Activated effector memory CD4-positive, alpha-beta T cell treated with anti-CD3 and anti-CD28 coated beads, Interleukin-2, amount 50 U/mL, for 16 hours (primary cell): ENCODE measurements at regions not wholly inside any gene's neighbourhood (a gene's known extent, or its start where the extent isn't known, plus 50 kb on each side); places are given as distances from the start of the nearest gene placed in this dataset.

ENCODE experiments used
- DNase-seq: peaks from one replicate; pipeline ENCODE4 v3.0.0-alpha.2; 2020

DNA sequence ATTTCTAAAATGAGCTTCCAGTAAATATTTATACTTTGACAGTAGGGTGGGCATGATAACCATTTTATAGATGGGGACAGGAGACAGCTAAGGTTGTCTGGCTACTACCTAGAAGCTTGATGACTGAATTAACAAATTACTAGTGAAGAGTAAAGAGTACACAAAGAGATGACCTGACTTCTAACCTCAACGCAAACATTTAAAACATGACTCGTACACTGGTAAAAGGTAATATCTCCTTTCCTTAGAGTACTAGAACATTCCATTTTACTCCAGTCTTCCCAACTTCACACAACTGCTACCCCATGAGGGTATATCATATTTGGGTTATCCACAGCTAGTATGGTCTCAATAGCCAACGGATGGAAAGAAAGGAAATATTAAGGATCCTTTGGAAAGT is 258.9 kb downstream of the FOXO1 start:
- no peak for DNase-seq

GRCh38 chr13:40408602-40409001 is 257.8 kb downstream of the FOXO1 start:
- DNase-seq: no peak

GRCh38 chr13:40409278-40409677 is 257.2 kb downstream of the FOXO1 start:
- peak; percentile 24 for DNase-seq

DNA sequence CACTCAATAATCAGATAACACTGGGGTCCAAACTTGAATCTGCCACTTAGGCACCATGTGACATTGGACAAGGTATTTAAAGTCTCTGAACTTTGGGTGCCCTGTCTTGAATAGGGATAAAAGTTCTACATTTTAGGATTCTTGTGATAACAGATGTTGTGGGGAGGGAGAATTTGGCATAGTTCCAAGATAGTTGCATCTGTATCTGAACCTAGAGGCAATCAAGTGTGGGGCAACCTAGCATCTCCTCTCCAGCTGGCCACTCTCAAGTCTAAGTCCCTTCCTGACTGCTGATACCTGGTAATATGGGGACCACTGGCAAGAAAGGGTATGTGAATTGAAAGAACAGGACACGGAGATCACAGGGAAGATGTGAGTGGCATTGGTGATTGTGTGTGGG is 256.1 kb downstream of the FOXO1 start:
- no peak for DNase-seq

DNA sequence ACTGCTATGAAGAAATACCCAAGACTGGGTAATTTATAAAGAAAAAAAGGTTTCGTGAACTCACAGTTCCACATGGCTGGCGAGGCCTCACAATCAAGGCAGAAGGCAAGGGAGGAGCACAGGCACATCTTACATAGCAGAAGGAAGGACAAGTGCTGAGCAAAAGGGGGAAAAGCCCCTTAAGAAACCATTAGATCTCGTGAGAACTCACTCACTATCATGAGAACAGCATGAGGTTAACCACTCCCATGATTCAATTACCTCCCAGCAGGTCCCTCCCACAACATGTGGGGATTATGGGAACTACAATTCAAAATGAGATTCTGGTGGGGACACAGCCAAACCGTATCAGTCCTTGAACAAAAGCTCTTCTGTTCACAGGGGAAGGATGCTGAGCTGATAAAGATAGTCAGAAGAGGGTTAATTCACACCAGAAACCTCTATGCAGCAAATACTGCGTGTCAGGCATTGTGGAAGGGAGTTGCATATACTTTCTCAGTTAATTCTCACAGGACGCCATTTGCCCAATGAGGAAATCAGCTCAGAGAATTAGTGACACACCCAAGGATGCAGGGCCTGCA is 246.2 kb downstream of the FOXO1 start:
- peak; percentile 14 for DNase-seq

GRCh38 chr13:40422588-40423235 is 243.7 kb downstream of the FOXO1 start:
- no peak for DNase-seq

GRCh38 chr13:40428354-40428753 is 238.1 kb downstream of the FOXO1 start:
- DNase-seq: no peak

DNA sequence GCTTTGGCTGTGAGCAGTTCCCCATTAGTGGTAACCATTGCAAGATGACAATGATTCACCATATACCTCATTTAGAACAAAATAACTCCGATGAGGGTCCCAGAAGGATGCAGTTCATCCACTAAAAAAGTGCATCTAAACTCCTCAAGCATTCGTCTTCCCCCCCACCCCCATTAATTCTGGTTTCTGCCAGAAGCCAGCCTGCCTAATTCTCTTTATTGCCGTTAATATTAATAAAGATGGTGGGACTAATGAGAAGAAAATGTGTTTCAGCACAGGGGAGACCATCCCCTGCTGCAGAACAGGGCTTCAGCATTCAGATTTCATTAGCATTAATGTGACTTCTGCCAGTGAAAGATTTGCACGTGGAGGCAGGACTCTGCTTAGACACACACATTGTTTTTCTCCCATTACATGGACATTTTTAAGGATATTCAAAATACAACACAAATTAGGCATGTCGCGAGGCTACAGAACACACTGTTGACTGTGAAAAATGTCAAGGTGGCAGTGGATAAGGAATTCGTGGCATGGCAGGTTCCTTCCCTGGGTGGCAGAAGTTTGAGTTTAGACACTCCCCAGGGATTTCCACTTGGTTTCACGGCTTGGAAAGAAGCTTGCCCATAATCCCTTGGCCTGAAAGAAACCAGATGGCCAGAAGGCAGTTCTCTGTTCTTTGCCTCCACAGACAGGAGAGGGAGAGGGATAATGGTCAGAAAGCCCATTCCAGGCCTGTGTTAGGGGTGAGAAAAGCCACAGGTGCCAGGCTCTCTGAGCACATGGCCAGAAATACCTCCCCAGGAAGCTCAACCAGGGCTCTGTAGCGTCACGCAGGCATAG is 236.5 kb downstream of the FOXO1 start:
- no peak for DNase-seq

DNA sequence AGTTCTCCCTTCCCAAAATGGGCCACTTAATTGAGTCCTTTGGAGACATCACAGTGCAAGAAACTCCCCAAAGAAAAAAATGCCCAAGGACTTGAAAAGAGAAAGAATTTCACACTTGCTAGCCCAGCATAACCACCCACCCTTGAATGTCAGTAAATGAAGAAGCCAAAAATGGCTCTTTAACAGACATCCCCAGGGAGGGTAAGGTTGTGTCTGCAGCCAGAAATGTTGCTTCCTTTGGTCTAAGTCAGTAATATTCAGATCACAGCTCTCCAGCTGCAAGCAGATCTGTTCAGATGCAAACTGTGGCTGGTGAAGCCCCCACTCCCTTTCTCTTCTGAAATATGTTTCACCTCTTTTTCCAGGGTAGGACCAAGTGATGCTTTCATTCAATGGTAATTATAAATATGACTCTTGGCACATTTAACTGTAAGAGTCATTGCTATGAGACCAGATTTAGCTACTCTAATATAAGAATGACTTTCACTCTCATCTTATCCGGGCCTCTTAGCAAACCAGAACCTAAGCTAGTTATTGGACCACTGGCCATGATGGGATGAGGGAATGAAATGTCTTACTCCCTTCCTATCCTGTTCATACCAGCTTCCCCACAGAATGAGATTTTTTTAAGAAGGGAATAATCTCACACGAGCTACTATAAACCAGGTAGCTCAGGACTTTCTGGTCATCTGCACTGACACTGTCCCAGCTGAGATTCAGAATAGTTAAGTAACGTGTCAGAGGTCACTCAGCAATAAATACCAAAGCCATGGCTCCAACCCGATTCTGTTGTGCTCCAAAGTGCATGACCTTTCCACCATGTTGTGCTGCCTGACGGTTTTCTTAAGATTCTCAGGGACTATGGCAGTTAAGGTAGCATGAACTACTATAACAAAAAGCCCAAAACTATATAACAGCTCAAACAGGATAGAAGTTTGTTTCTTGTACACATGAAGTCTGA is 234.1 kb downstream of the FOXO1 start:
- DNase-seq: no peak

- no peak for DNase-seq
Measured at GRCh38 chr13:40433001-40433400, 233.4 kb downstream of the FOXO1 start.

DNA sequence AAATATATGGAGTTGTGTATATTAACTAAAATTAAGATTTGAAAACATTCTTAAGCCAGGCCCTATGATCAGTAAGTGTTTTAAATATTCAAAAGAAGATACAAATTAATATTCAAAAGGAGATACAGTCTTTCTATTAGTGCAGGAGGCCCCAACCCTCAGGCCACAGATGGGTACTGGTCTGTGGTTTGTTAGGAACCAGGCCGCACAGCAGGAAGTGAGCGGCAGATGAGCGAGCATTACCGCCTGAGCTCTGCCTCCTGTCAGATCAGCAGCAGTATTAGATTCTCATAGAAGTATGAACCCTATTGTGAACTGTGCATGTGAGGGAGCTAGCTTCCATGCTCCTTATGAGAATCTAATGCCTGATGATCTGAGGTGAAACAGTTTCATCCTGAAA is 232.9 kb downstream of the FOXO1 start:
- peak; percentile 78 for DNase-seq

GRCh38 chr13:40434516-40435397 is 231.7 kb downstream of the FOXO1 start:
- DNase-seq: no peak

DNA sequence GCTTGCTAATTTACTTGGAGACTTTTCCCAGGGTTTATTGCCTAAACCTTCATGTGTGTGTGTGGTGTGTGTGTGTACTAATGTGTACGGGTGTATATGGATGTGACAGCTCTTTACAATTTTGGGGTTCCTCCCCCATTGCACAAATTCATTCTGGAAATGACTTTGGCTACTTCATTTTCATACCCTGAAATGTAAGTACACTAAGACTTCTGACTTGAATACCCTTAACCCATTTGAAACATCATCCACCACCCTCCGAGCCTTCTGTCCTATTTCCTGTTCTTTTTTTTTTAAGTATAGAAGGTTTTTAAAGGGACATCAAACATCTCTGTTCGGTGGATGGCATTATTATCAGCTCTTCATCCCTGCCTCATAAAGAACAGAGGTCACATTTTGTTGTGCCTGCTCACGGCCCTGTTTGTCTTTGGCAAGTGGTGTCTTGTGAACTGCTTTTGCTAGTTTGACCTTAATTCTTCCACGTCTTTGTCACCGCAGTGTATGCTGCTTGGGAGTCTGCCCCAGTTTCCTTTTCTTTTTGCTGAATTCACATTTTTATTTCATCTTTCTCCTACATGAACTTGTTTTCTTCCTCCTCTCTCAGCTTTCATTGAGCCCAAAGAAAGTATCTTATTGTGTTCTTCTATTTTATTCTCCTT is 228.3 kb downstream of the FOXO1 start:
- DNase-seq: no peak

DNA sequence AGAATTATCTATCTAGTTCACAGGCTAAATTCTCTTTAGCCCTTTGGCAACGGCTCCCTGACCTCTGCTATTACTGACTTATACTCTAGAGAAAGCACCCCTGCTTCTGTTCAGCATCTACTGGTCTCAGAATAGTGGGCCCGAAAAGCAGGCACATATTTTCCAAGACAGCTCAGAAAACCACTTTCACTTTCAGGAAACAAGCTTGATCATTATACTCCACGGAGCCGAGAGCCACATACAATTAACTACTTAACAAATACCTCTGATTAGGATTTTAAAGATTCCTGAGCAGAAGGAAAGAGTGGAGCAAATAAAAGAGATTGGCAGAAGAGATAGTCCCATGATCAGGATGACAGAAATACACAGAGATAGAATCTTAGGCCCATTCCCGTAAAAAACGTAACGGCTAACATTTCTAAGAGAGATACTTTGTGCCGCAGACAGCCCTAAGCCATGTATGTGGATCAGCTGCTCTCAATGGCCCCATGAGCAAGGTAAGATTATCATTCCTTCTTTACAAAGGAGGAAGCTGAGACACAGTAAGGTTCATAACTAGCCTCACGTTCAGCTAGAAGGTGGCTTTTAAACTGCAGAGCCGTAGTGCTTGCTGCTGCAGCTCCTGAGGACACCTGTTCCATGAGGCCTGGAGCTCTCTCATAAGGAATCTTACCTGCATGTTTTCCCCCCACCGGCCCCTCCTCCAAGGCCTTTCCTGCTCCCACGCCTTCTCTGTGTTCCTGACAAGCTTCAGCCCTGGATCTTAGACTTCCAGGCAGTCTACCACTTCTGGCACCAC is 227.2 kb downstream of the FOXO1 start:
- DNase-seq: no peak

DNA sequence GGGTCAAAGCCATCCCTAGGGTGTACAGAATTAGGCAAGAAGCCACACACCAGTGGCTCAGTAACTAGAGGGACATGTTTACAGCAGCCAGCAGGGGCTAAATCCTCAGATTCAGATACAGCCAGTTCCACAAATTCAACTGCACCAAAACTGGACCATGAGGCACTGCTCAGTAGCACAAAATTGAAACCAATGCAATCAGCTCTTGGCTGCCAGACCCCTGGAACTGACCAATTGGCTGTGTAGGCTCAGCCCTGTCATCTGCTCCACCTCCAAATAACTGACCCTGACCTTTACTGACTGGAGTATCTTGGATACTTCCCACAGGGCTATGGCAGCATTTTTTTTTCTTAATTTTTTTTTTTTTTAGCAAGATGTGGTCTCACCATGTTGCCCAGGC is 226.5 kb downstream of the FOXO1 start:
- DNase-seq: no peak

DNA sequence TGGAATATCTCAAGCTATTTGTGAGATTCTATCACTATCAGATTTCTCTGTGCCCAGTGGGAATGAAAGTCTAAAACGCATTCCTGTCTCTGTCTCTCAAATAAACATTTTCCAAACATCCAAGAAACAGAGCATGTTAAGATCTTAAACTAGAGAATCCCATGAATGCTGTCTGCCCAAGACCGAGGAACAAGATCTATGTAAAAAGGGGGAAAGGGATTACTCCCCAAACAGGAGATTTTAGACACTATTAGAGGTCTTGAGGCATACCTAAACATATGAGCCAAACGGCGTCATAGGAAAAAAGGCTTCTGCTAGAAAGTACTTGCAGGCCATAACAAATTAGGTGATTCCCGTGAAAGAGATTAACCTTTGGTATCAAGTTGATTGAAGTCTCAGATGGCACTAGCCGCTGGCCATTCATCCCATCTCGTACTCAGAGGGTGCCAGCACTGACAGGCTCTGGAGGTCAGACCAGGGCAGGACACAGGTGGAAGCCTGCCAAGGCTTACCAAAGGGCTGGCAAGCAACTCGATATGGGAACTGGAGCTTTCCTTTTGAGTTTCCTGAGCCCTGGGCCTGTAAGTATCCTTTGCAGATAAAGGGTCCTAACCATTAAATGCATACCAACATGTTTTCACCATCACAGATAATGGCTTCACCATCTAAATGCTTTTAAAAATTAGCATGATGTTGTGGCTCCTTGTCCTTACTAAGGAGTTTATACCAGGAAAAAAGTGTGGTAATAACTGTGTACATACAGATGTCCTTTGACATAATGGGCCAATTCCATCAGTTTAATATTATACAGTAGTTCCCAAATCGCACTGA is 225.2 kb downstream of the FOXO1 start:
- DNase-seq: no peak

DNA sequence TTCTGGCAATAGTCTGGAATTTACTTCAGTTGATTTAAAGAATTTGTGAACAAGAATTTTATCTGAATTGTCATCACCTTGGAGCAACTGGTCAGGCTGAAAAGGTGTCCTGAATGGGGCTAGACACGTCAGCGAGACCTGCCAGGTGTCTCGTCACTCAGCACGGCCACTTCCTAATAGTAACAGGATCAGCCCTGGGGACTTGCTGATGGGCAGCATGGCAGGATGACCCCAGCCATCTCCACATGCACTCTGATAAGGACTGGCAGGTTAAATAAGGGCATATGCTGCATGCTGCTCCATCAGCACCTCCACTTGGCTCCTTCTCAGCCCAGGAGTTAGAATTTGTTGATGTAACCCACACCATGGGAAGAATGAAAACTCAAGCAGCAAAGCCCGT is 224.2 kb downstream of the FOXO1 start:
- DNase-seq: no peak

DNA sequence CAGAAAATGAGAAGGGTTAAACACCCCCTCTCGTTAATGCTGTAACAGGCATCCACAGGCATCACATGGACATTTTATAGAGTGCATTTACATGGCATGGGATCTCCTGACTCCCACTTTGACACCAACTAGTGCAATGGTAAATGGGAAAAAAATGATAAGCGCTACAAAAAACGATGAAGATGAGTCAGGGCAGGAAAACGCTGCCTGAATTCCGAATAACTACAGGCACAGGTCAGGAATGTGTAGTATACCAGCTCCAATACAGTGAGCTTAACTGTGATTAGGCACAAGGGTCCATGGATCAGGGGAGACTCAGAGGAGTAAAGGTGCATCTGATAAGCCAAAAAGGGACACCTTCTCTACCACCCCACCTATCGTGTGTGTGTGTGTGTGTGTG is 223.6 kb downstream of the FOXO1 start:
- no peak for DNase-seq

- DNase-seq: no peak
Measured at GRCh38 chr13:40444241-40444640, 222.2 kb downstream of the FOXO1 start.

- no peak for DNase-seq
Measured at GRCh38 chr13:40445557-40445990, 220.9 kb downstream of the FOXO1 start.
